WTC11 (cell line): ENCODE measurements at regions not wholly inside any gene's neighbourhood (a gene's known extent, or its start where the extent isn't known, plus 50 kb on each side); places are given as distances from the start of the nearest gene placed in this dataset.

Experiments used
- ATAC-seq: fragments of 200-7000 bp; cut with Tn5 transposase; 2 replicates; pipeline ENCODE4 v1.10.0; 2021; ENCODE audit warnings: mild to moderate bottlenecking, moderate library complexity
- CTCF ChIA-PET: fragments of 300-600 bp; sonication (Branson Sonifier 250); formaldehyde crosslinking; loops from one replicate; lab custom pipeline; 2021; ENCODE audit warnings: antibody characterized with exemption; lab: Charles Lee
- POLR2A ChIA-PET: fragments of 350-600 bp; sonication (Branson Sonifier 250); formaldehyde crosslinking; loops from one replicate; lab custom pipeline; 2021; ENCODE audit warnings: antibody characterized with exemption; lab: Charles Lee
- DNase-seq: peaks from one replicate; pipeline ENCODE4 v3.0.0; 2021; ENCODE audit warnings: low spot score
- H3K27ac Mint-ChIP-seq: 2 replicates; pipeline ENCODE4 v1.8.0; 2021; ENCODE audit warnings: mixed read lengths
- H3K27me3 Mint-ChIP-seq: 2 replicates; pipeline ENCODE4 v1.8.0; 2021; ENCODE audit warnings: low read depth, mild to moderate bottlenecking, moderate library complexity, mixed read lengths
- H3K36me3 Mint-ChIP-seq: 2 replicates; pipeline ENCODE4 v1.8.0; 2021; ENCODE audit warnings: mixed read lengths
- H3K4me1 Mint-ChIP-seq: 2 replicates; pipeline ENCODE4 v1.8.0; 2022; ENCODE audit warnings: mixed read lengths
- H3K4me3 Mint-ChIP-seq: 2 replicates; pipeline ENCODE4 v1.8.0; 2021; ENCODE audit warnings: mild to moderate bottlenecking, moderate library complexity, mixed read lengths
- H3K9me3 Mint-ChIP-seq: 2 replicates; pipeline ENCODE4 v1.8.0; 2021; ENCODE audit warnings: mixed read lengths
- ATF2 ChIP-seq: sonication (generic); formaldehyde crosslinking; IDR thresholded peaks from 2 replicates; pipeline ENCODE4 v1.8.1; 2022; ENCODE audit warnings: low read depth, missing genetic modification reagents, borderline replicate concordance
- CBFB ChIP-seq: sonication (generic); formaldehyde crosslinking; IDR thresholded peaks from 2 replicates; pipeline ENCODE4 v1.8.1; 2022; ENCODE audit warnings: mild to moderate bottlenecking, low read depth, missing genetic modification reagents
- E2F5 ChIP-seq: sonication (generic); formaldehyde crosslinking; IDR thresholded peaks from 2 replicates; pipeline ENCODE4 v1.8.1; 2022; ENCODE audit warnings: mild to moderate bottlenecking, moderate library complexity, missing genetic modification reagents
- ESRRA ChIP-seq: sonication (generic); formaldehyde crosslinking; IDR thresholded peaks from 2 replicates; pipeline ENCODE4 v1.8.1; 2022; ENCODE audit warnings: mild to moderate bottlenecking, missing genetic modification reagents, borderline replicate concordance
- FOXK1 ChIP-seq: sonication (generic); formaldehyde crosslinking; IDR thresholded peaks from 2 replicates; pipeline ENCODE4 v1.8.0; 2022; ENCODE audit warnings: mild to moderate bottlenecking, moderate library complexity, missing genetic modification reagents
- FOXP4 ChIP-seq: sonication (generic); formaldehyde crosslinking; IDR thresholded peaks from 2 replicates; pipeline ENCODE4 v1.8.0; 2022; ENCODE audit warnings: mild to moderate bottlenecking, missing genetic modification reagents
- MAX ChIP-seq: sonication (generic); formaldehyde crosslinking; IDR thresholded peaks from 2 replicates; pipeline ENCODE4 v1.8.0; 2022; ENCODE audit warnings: mild to moderate bottlenecking, missing genetic modification reagents
- NFATC4 ChIP-seq: fragments of 250-450 bp; sonication (Bioruptor Pico); IDR thresholded peaks from 2 replicates; pipeline ENCODE4 v1.9.0; 2021; ENCODE audit warnings: mild to moderate bottlenecking
- NR1H2 ChIP-seq: sonication (generic); formaldehyde crosslinking; IDR thresholded peaks from 2 replicates; pipeline ENCODE4 v1.9.0; 2021; ENCODE audit warnings: mild to moderate bottlenecking, moderate library complexity, missing genetic modification reagents
- NR2C2 ChIP-seq: sonication (generic); formaldehyde crosslinking; IDR thresholded peaks from 2 replicates; pipeline ENCODE4 v1.8.0; 2022; ENCODE audit warnings: mild to moderate bottlenecking, missing genetic modification reagents
- RELA ChIP-seq: sonication (generic); formaldehyde crosslinking; IDR thresholded peaks from 2 replicates; pipeline ENCODE4 v1.8.1; 2022; ENCODE audit warnings: missing genetic modification reagents, mild to moderate bottlenecking, borderline replicate concordance
- RORB ChIP-seq: fragments of 250-450 bp; sonication (Bioruptor Pico); IDR thresholded peaks from 2 replicates; pipeline ENCODE4 v1.9.0; 2021; ENCODE audit warnings: mild to moderate bottlenecking
- SMAD4 ChIP-seq: sonication (generic); formaldehyde crosslinking; IDR thresholded peaks from 2 replicates; pipeline ENCODE4 v1.8.0; 2022; ENCODE audit warnings: mild to moderate bottlenecking, missing genetic modification reagents
- TP53 ChIP-seq: sonication (generic); formaldehyde crosslinking; IDR thresholded peaks from 2 replicates; pipeline ENCODE4 v1.8.1; 2023; ENCODE audit warnings: mild to moderate bottlenecking, missing genetic modification reagents
- ZBTB43 ChIP-seq: sonication (generic); formaldehyde crosslinking; IDR thresholded peaks from 2 replicates; pipeline ENCODE4 v1.8.1; 2023; ENCODE audit warnings: mild to moderate bottlenecking, missing genetic modification reagents
- ZNF121 ChIP-seq: sonication (generic); formaldehyde crosslinking; IDR thresholded peaks from 2 replicates; pipeline ENCODE4 v1.8.0; 2023; ENCODE audit warnings: missing genetic modification reagents
- TF ChIP-seq, protein P1 (sequence below): sonication (generic); formaldehyde crosslinking; IDR thresholded peaks from 2 replicates; pipeline ENCODE4 v1.8.1; 2023; ENCODE audit warnings: mild to moderate bottlenecking, missing genetic modification reagents, moderate library complexity
- TF ChIP-seq, protein P2 (sequence below): fragments of 250-450 bp; sonication (Bioruptor Pico); conservative IDR thresholded peaks from 2 replicates; pipeline ENCODE4 v1.9.0; 2021; ENCODE audit warnings: mild to moderate bottlenecking
- TF ChIP-seq, protein P3 (sequence below): sonication (generic); formaldehyde crosslinking; IDR thresholded peaks from 2 replicates; pipeline ENCODE4 v1.8.1; 2023; ENCODE audit warnings: mild to moderate bottlenecking, missing genetic modification reagents
- TF ChIP-seq, protein P4 (sequence below): sonication (generic); formaldehyde crosslinking; IDR thresholded peaks from 2 replicates; pipeline ENCODE4 v1.8.0; 2022; ENCODE audit warnings: missing genetic modification reagents

DNA sequence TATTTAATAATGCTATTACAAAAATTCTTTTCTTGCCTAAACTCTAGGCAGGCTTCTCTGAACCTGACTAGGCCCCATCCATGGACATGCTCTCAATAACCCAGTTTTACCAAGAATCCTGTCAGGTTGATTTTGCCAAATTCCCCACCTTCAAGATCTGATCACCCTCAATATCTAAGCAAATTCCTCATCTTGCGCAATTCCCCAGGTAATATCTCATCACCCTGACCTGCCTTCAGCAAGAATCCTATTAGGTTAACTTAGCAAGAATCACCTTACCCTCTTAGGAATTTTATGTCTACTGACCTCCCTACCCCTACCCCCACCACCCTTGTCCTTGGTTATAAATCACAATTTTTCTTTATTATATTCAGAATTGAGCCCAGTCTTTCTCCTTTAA, 579.1 kb downstream of the C4orf33 start:
- no peak overlapping the region for H3K27ac Mint-ChIP-seq
- peaks cover 2% of the 10 kb centered on the region; the same call in 1 of the 2 replicates for H3K27me3 Mint-ChIP-seq
- H3K36me3 Mint-ChIP-seq = peaks cover 29% of the 10 kb centered on the region
- peaks cover 32% of the 10 kb centered on the region for H3K9me3 Mint-ChIP-seq
- H3K4me3 Mint-ChIP-seq = no peak overlapping the region
- ATAC-seq (no peak), DNase-seq (no peak)
- POLR2A ChIA-PET = no interaction called here
- H3K4me1 Mint-ChIP-seq = no peaks in the 10 kb centered on the region
- CTCF ChIA-PET = no interaction called here
- TF ChIP-seq ZBTB43 (CRISPR knock-in tag) = no peak

DNA sequence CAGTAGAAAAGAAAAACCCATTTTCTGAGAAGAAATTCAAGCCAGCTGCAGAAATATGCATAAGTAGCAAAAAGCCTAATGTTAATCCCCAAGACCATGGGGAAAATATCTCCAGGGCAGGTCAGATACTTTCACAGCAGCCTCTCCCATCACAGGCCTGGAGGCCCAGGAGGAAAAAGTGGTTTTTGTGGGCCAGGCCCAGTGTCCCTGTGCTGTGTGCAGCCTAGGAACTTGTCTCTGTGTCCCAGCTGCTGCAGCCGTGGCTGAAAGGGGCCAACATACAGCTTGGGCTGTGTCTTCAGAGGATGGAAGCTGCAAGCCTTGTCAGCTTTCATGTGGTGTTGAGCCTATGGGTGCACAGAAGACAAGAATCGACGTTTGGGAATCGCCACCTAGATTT, 581.0 kb downstream of the C4orf33 start:
- no peak for ATAC-seq
- DNase-seq = no peak
- peaks cover 2% of the 10 kb centered on the region; the same call in 1 of the 2 replicates for H3K27me3 Mint-ChIP-seq
- no peak for TF ChIP-seq RORB (CRISPR knock-in tag)
- TF ChIP-seq, protein P1, sequence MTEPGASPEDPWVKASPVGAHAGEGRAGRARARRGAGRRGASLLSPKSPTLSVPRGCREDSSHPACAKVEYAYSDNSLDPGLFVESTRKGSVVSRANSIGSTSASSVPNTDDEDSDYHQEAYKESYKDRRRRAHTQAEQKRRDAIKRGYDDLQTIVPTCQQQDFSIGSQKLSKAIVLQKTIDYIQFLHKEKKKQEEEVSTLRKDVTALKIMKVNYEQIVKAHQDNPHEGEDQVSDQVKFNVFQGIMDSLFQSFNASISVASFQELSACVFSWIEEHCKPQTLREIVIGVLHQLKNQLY (CRISPR knock-in tag) = no peak
- TF ChIP-seq ESRRA (CRISPR knock-in tag) = no peak
- no peak for TF ChIP-seq ZNF121 (CRISPR knock-in tag)
- no peak for TF ChIP-seq SMAD4
- TF ChIP-seq, protein P2, sequence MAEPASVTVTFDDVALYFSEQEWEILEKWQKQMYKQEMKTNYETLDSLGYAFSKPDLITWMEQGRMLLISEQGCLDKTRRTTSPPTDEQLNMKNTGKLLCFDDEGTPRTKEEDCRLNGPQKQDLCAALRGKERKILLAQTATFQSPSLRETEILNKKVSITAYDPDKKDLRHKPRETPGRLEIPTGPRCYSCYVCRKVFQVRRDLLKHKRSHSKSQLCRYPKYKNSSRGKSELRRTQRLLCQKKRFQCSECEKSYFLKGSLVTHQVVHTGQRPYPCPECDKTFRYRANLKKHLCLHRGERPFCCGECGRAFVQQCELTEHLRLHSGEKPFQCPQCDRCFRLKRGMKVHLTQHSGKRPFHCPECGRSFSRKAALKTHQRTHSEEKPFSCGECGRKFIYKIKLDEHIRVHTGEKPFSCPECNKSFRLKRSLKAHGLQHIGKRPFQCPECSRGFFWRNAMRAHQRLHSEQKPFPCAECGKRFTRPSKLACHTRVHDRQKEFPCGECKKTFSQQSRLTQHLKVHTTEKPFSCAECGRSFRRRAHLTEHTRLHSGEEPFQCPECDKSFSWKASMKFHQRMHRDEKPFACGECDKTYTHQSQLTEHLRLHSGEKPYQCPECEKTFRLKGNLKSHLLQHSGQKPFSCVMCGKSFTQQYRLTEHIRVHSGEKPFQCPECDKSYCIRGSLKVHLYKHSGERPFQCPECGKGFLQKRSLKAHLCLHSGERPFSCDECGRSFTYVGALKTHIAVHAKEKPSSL (CRISPR knock-in tag) = no peak
- no peak for TF ChIP-seq NR2C2 (CRISPR knock-in tag)
- TF ChIP-seq, protein P3, sequence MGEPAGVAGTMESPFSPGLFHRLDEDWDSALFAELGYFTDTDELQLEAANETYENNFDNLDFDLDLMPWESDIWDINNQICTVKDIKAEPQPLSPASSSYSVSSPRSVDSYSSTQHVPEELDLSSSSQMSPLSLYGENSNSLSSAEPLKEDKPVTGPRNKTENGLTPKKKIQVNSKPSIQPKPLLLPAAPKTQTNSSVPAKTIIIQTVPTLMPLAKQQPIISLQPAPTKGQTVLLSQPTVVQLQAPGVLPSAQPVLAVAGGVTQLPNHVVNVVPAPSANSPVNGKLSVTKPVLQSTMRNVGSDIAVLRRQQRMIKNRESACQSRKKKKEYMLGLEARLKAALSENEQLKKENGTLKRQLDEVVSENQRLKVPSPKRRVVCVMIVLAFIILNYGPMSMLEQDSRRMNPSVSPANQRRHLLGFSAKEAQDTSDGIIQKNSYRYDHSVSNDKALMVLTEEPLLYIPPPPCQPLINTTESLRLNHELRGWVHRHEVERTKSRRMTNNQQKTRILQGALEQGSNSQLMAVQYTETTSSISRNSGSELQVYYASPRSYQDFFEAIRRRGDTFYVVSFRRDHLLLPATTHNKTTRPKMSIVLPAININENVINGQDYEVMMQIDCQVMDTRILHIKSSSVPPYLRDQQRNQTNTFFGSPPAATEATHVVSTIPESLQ (CRISPR knock-in tag) = no peak
- no peak for TF ChIP-seq E2F5
- no peak for TF ChIP-seq CBFB (CRISPR knock-in tag)
- no peak for TF ChIP-seq ATF2 (CRISPR knock-in tag)
- no peak for TF ChIP-seq NR1H2 (CRISPR knock-in tag)
- TF ChIP-seq FOXP4 = no peak
- TF ChIP-seq FOXK1 (CRISPR knock-in tag) = no peak
- TF ChIP-seq, protein P4, sequence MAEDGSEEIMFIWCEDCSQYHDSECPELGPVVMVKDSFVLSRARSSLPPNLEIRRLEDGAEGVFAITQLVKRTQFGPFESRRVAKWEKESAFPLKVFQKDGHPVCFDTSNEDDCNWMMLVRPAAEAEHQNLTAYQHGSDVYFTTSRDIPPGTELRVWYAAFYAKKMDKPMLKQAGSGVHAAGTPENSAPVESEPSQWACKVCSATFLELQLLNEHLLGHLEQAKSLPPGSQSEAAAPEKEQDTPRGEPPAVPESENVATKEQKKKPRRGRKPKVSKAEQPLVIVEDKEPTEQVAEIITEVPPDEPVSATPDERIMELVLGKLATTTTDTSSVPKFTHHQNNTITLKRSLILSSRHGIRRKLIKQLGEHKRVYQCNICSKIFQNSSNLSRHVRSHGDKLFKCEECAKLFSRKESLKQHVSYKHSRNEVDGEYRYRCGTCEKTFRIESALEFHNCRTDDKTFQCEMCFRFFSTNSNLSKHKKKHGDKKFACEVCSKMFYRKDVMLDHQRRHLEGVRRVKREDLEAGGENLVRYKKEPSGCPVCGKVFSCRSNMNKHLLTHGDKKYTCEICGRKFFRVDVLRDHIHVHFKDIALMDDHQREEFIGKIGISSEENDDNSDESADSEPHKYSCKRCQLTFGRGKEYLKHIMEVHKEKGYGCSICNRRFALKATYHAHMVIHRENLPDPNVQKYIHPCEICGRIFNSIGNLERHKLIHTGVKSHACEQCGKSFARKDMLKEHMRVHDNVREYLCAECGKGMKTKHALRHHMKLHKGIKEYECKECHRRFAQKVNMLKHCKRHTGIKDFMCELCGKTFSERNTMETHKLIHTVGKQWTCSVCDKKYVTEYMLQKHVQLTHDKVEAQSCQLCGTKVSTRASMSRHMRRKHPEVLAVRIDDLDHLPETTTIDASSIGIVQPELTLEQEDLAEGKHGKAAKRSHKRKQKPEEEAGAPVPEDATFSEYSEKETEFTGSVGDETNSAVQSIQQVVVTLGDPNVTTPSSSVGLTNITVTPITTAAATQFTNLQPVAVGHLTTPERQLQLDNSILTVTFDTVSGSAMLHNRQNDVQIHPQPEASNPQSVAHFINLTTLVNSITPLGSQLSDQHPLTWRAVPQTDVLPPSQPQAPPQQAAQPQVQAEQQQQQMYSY (CRISPR knock-in tag) = no peak
- TF ChIP-seq NFATC4 (CRISPR knock-in tag) = no peak
- TF ChIP-seq MAX (CRISPR knock-in tag) = no peak
- TF ChIP-seq RELA (CRISPR knock-in tag) = no peak
- no peak for TF ChIP-seq TP53
- peaks cover 29% of the 10 kb centered on the region for H3K36me3 Mint-ChIP-seq
- H3K4me3 Mint-ChIP-seq = no peak overlapping the region
- H3K27ac Mint-ChIP-seq = no peak overlapping the region
- CTCF ChIA-PET = no interaction called here
- no peaks in the 10 kb centered on the region for H3K4me1 Mint-ChIP-seq
- POLR2A ChIA-PET = no interaction called here
- peaks cover 32% of the 10 kb centered on the region for H3K9me3 Mint-ChIP-seq
